ENCODE measurements at regions not wholly inside any gene's neighbourhood (a gene's known extent, or its start where the extent isn't known, plus 50 kb on each side); places are given as distances from the start of the nearest gene placed in this dataset.

- DNase-seq: no peak
Measured at GRCh38 chr6:98998103-98998502, 50.4 kb upstream of the FBXL4 start.

More at GRCh38 chr6:98998103-98998502, 50.4 kb upstream of the FBXL4 start:
- in situ Hi-C loops (cut with MboI; ENCODE audit: low pct_unique_long_range_greater_than_20kb, low sequenced_read_pairs): no loop called here
